ENCODE measurements at regions not wholly inside any gene's neighbourhood (a gene's known extent, or its start where the extent isn't known, plus 50 kb on each side); places are given as distances from the start of the nearest gene placed in this dataset.

DNA sequence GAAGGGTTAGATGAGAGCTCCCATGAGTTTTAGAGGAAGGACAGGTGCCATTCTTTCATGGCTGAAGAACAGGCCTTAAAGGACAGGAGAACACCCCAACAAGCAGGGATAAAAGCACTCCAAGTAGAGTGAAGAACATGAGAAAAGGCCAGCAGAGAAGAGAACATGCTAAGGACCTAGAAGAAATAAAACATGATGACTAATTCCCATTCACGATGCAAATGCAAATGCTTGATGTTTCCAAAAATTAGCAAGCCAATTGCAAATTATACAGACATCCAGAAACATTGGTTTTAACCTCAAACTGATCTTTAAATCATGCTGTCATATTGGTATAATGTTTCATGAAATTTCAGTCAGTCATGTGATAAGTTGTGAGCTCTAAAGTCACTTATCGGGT, 241.7 kb downstream of the CNTN3 start:
- Histone ChIP-seq H3K9me3 (no peaks in the 10 kb centered on the region), H3K27me3 (no peaks in the 10 kb centered on the region), H3K4me1 (no peaks in the 10 kb centered on the region), H3K27ac (no peak overlapping the region), H3K4me3 (no peak overlapping the region), H3K36me3 (no peaks in the 10 kb centered on the region)
- ATAC-seq (ENCODE audit: low FRiP score in 2 of 2), result no peak
- TF ChIP-seq POLR2A (IDR thresholded peaks at IDR 0.05), result no peak
- no peak for TF ChIP-seq EP300 (IDR thresholded peaks at IDR 0.05)
- no peak for DNase-seq
- 86 to 94% methylated on average over 2 of the region's 2 CpGs for WGBS, 2 donors

DNA sequence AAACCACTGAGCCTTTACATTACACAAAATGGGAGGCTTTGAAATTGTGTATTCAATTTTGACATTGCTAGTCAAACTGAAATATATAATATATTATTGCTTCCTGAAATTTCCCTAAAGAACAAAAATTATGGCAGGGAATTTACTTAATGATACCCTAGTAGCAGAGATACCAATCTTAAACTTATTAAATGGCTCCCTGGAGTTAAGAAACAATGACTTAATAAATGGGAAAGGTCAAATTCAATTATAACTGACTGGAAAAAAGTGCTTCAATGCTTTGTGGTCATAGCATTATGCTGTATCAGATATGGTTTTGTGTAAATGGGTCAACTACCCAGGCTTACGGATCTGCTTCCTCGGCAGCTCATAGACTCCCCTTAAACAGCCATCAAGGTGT, 244.1 kb downstream of the CNTN3 start:
- ATAC-seq (ENCODE audit: low FRiP score in 2 of 2), result no peak
- TF ChIP-seq, protein P1, sequence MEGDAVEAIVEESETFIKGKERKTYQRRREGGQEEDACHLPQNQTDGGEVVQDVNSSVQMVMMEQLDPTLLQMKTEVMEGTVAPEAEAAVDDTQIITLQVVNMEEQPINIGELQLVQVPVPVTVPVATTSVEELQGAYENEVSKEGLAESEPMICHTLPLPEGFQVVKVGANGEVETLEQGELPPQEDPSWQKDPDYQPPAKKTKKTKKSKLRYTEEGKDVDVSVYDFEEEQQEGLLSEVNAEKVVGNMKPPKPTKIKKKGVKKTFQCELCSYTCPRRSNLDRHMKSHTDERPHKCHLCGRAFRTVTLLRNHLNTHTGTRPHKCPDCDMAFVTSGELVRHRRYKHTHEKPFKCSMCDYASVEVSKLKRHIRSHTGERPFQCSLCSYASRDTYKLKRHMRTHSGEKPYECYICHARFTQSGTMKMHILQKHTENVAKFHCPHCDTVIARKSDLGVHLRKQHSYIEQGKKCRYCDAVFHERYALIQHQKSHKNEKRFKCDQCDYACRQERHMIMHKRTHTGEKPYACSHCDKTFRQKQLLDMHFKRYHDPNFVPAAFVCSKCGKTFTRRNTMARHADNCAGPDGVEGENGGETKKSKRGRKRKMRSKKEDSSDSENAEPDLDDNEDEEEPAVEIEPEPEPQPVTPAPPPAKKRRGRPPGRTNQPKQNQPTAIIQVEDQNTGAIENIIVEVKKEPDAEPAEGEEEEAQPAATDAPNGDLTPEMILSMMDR (IDR thresholded peaks at IDR 0.05), result no peak
- TF ChIP-seq EP300 (IDR thresholded peaks at IDR 0.05) (no peak), POLR2AphosphoS5 (IDR thresholded peaks at IDR 0.05) (no peak), POLR2A (IDR thresholded peaks at IDR 0.05) (no peak)
- WGBS, 2 donors, result 92 to 100% methylated on average over 2 of the region's 2 CpGs
- no peak overlapping the region for H3K4me3 ChIP-seq
- H3K36me3 ChIP-seq, result no peaks in the 10 kb centered on the region
- H3K4me1 ChIP-seq, result no peaks in the 10 kb centered on the region
- H3K9me3 ChIP-seq, result no peaks in the 10 kb centered on the region
- no peak overlapping the region for H3K27ac ChIP-seq
- no peaks in the 10 kb centered on the region for H3K27me3 ChIP-seq
- DNase-seq, result no peak

DNA sequence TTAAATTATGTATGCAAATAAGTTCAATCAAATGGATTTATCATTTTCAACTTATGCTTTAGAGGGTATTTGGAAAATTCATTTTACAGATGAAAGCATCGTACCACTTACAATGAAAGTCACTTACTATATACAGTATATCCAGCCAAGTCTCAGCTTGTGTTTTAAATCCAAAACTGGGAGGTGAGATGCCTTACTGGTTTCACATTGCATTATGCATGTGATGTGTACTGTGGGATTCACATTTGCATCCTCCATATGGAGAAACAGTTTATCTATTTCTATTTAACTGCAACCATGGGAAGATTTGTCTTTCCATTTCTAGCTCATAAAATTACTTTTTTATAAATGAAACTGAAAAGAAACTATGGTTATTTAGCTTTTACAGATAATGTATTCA, 248.1 kb downstream of the CNTN3 start:
- Histone ChIP-seq H3K27me3 (no peaks in the 10 kb centered on the region), H3K4me1 (no peaks in the 10 kb centered on the region), H3K4me3 (no peak overlapping the region), H3K27ac (no peak overlapping the region), H3K36me3 (no peaks in the 10 kb centered on the region), H3K9me3 (no peaks in the 10 kb centered on the region)
- ATAC-seq (ENCODE audit: low FRiP score in 2 of 2) (no peak), DNase-seq (no peak)
- no peak for TF ChIP-seq POLR2A (IDR thresholded peaks at IDR 0.05)
- TF ChIP-seq, protein P1 (IDR thresholded peaks at IDR 0.05), result no peak
- no peak for TF ChIP-seq POLR2AphosphoS5 (IDR thresholded peaks at IDR 0.05)
- no peak for TF ChIP-seq EP300 (IDR thresholded peaks at IDR 0.05)
- 76 to 96% methylated on average over 1 of the region's 1 CpG for WGBS, 2 donors

DNA sequence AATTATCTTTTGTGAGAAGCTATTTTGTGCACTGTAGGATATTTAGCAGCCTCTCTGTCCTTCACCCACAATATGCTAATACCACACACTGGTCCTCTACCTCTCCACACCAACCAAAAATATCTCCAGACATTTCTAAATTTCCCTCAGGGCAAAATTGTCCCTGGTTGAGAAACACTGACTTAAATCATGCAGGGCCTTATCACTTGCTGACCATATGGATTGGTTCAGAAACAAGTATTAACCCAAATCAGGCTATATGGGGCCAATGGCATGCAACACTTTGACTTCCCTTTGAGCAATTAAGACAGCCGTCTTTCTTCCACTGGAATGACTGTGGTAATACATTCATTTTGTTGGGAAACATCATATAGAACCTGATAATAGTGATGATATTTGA, 251.1 kb downstream of the CNTN3 start:
- ATAC-seq (ENCODE audit: low FRiP score in 2 of 2), result no peak
- DNase-seq, result no peak
- Histone ChIP-seq H3K27ac (no peak overlapping the region), H3K4me3 (no peak overlapping the region), H3K36me3 (no peaks in the 10 kb centered on the region), H3K4me1 (no peaks in the 10 kb centered on the region), H3K27me3 (no peaks in the 10 kb centered on the region), H3K9me3 (no peaks in the 10 kb centered on the region)
- 60 to 74% methylated on average over 1 of the region's 1 CpG for WGBS, 2 donors
- TF ChIP-seq POLR2A (IDR thresholded peaks at IDR 0.05), result no peak

DNA sequence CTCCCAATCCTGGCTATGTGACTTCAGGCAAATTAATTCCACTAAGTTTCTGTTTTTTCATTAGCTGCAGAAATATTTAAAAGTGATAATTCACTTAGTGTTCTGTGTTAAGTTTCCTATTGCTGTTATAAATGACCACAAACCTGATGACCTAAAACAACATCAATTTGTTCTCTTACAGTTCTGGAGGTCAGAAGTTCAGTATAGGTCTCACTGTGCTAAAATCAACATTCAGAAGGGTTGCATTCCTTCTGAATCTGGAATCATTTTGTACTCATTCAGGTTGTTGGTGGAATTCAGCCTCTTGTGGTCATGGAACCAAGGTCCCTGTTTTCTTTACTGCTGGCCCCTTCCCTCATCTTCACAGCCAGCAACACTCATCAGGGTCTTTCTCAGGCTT, 254.1 kb downstream of the CNTN3 start:
- no peaks in the 10 kb centered on the region for H3K36me3 ChIP-seq
- no peak overlapping the region for H3K27ac ChIP-seq
- H3K9me3 ChIP-seq, result no peaks in the 10 kb centered on the region
- ATAC-seq (ENCODE audit: low FRiP score in 2 of 2) (no peak), DNase-seq (no peak)
- no peaks in the 10 kb centered on the region for H3K4me1 ChIP-seq
- H3K27me3 ChIP-seq, result no peaks in the 10 kb centered on the region
- H3K4me3 ChIP-seq, result no peak overlapping the region
- TF ChIP-seq POLR2AphosphoS5 (IDR thresholded peaks at IDR 0.05) (no peak), POLR2A (IDR thresholded peaks at IDR 0.05) (no peak), EP300 (IDR thresholded peaks at IDR 0.05) (no peak)
- TF ChIP-seq, protein P1 (IDR thresholded peaks at IDR 0.05), result no peak

DNA sequence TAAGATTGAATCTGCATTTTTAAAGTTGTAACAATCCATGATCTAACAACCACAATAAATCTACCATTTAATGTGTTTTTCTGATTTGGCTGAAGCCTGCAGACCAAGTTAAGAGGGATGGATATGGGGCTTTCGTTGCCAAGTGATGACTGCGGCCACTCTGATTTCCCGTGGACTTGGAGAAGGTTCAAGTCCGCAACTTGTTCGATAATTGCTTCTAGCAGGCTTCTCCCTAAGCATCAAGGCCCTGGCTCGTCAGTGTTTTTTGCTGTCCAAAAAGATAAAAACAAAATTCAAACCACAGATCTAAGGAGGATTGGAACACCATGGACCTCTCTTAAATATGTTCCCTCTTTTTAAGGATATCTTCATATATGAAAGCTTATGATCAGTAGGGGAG, 256.6 kb downstream of the CNTN3 start:
- no peak for ATAC-seq (ENCODE audit: low FRiP score in 2 of 2)
- Histone ChIP-seq H3K36me3 (no peaks in the 10 kb centered on the region), H3K27me3 (no peaks in the 10 kb centered on the region), H3K27ac (no peak overlapping the region), H3K4me3 (no peak overlapping the region), H3K9me3 (no peaks in the 10 kb centered on the region), H3K4me1 (no peaks in the 10 kb centered on the region)
- DNase-seq, result no peak
- TF ChIP-seq POLR2AphosphoS5 (IDR thresholded peaks at IDR 0.05) (no peak), POLR2A (IDR thresholded peaks at IDR 0.05) (no peak), EP300 (IDR thresholded peaks at IDR 0.05) (no peak)
- TF ChIP-seq, protein P1 (IDR thresholded peaks at IDR 0.05), result no peak
- 77 to 84% methylated on average over 6 of the region's 6 CpGs for WGBS, 2 donors

Data from upper lobe of left lung (tissue), 6 donors.